ENCODE measurements at regions not wholly inside any gene's neighbourhood (a gene's known extent, or its start where the extent isn't known, plus 50 kb on each side); places are given as distances from the start of the nearest gene placed in this dataset.

GRCh38 chr10:93181271-93182048 is 107.8 kb downstream of the CYP26A1 start:
- Histone ChIP-seq H2AFZ (ENCODE audit: control insufficient read depth, low read length) (no peak overlapping the region), H3K4me2 (ENCODE audit: control insufficient read depth, extremely low read depth, insufficient read depth, low read depth, low read length) (no peak overlapping the region), H3K4me3 (ENCODE audit: control insufficient read depth in 2 of 3, extremely low read depth in 1 of 3, insufficient read depth in 2 of 3, low read depth in 1 of 3, low read length in 3 of 3) (no peak overlapping the region), H3K9me1 (ENCODE audit: control insufficient read depth, extremely low read depth, insufficient read depth, low read length) (no peaks in the 10 kb centered on the region), H3K79me2 (ENCODE audit: control insufficient read depth, insufficient read depth, low read length) (no peaks in the 10 kb centered on the region), H3K9ac (ENCODE audit: control insufficient read depth, extremely low read depth, insufficient read depth, low read length) (no peak overlapping the region), H4K20me1 (ENCODE audit: control insufficient read depth, extremely low read depth, insufficient read depth, low read length) (no peaks in the 10 kb centered on the region), H3K9me3 (ENCODE audit: control insufficient read depth, low read depth, low read length) (no peaks in the 10 kb centered on the region), H3K27me3 (ENCODE audit: control insufficient read depth, extremely low read depth, insufficient read depth, low read length) (no peaks in the 10 kb centered on the region), H3K4me1 (ENCODE audit: control insufficient read depth, extremely low read depth, insufficient read depth, low read length) (peaks cover 6% of the 10 kb centered on the region), H3K27ac (ENCODE audit: control insufficient read depth, insufficient read depth, low read length) (no peak overlapping the region), H3K36me3 (ENCODE audit: control insufficient read depth in 2 of 2, extremely low read depth in 1 of 2, insufficient read depth in 2 of 2, low read length in 2 of 2) (no peaks in the 10 kb centered on the region)
- TF ChIP-seq CTCF (optimal IDR thresholded peaks at IDR 0.05 in 1 of 3, IDR thresholded peaks at IDR 0.05 in 1 of 3, conservative IDR thresholded peaks at IDR 0.05 in 1 of 3; ENCODE audit: extremely low read depth in 1 of 3, insufficient read depth in 2 of 3, low read length in 3 of 3) (no peak), EZH2 (IDR thresholded peaks at IDR 0.05; ENCODE audit: low read length) (no peak)
- DNase-seq (ENCODE audit: low read depth, low spot score) (no peak), FAIRE-seq (no peak)
- dilution Hi-C loops (cut with MboI; ENCODE audit: extremely low pct_ligation_motif_present, low sequenced_read_pairs): no loop called here

GRCh38 chr10:93182049-93182327 is 108.3 kb downstream of the CYP26A1 start:
- dilution Hi-C loops (cut with MboI; ENCODE audit: extremely low pct_ligation_motif_present, low sequenced_read_pairs): no loop called here
- Histone ChIP-seq H3K79me2 (ENCODE audit: control insufficient read depth, insufficient read depth, low read length) (no peaks in the 10 kb centered on the region), H3K9me3 (ENCODE audit: control insufficient read depth, low read depth, low read length) (no peaks in the 10 kb centered on the region), H3K4me1 (ENCODE audit: control insufficient read depth, extremely low read depth, insufficient read depth, low read length) (peaks cover 6% of the 10 kb centered on the region), H3K9me1 (ENCODE audit: control insufficient read depth, extremely low read depth, insufficient read depth, low read length) (no peaks in the 10 kb centered on the region), H3K27me3 (ENCODE audit: control insufficient read depth, extremely low read depth, insufficient read depth, low read length) (no peaks in the 10 kb centered on the region), H4K20me1 (ENCODE audit: control insufficient read depth, extremely low read depth, insufficient read depth, low read length) (no peaks in the 10 kb centered on the region), H3K4me3 (ENCODE audit: control insufficient read depth in 2 of 3, extremely low read depth in 1 of 3, insufficient read depth in 2 of 3, low read depth in 1 of 3, low read length in 3 of 3) (no peak overlapping the region), H3K27ac (ENCODE audit: control insufficient read depth, insufficient read depth, low read length) (no peak overlapping the region), H3K36me3 (ENCODE audit: control insufficient read depth in 2 of 2, extremely low read depth in 1 of 2, insufficient read depth in 2 of 2, low read length in 2 of 2) (no peaks in the 10 kb centered on the region), H3K4me2 (ENCODE audit: control insufficient read depth, extremely low read depth, insufficient read depth, low read depth, low read length) (no peak overlapping the region), H2AFZ (ENCODE audit: control insufficient read depth, low read length) (no peak overlapping the region), H3K9ac (ENCODE audit: control insufficient read depth, extremely low read depth, insufficient read depth, low read length) (no peak overlapping the region)
- TF ChIP-seq CTCF (optimal IDR thresholded peaks at IDR 0.05 in 1 of 3, IDR thresholded peaks at IDR 0.05 in 1 of 3, conservative IDR thresholded peaks at IDR 0.05 in 1 of 3; ENCODE audit: extremely low read depth in 1 of 3, insufficient read depth in 2 of 3, low read length in 3 of 3): no peak
- no peak for TF ChIP-seq EZH2 (IDR thresholded peaks at IDR 0.05; ENCODE audit: low read length)
- FAIRE-seq (no peak), DNase-seq (ENCODE audit: low read depth, low spot score) (no peak)

Measured in keratinocyte (primary cell).